Esophagus (tissue), 2 donors: ENCODE measurements at regions not wholly inside any gene's neighbourhood (a gene's known extent, or its start where the extent isn't known, plus 50 kb on each side); places are given as distances from the start of the nearest gene placed in this dataset.
"Not testable (repeated sequence)": the region's sequence is repeated elsewhere in the genome, so short reads cannot be mapped to it uniquely, and the experiment has no call there.

Source experiments
- H3K27ac ChIP-seq, 2 donors: one replicate each; pipeline ENCODE4 v1.5.1; 2013; ENCODE audit warnings: low read depth in 2 of 2, mild to moderate bottlenecking in 2 of 2, inconsistent platforms in 1 of 2, low read length in 1 of 2, moderate library complexity in 1 of 2
- H3K27me3 ChIP-seq, 2 donors: one replicate each; pipeline ENCODE4 v1.6.1; 2013; ENCODE audit warnings: low read length in 2 of 2, control low read depth in 1 of 2, mild to moderate bottlenecking in 1 of 2; ENCODE audit not compliant: insufficient read depth in 2 of 2, control insufficient read depth in 1 of 2
- H3K36me3 ChIP-seq, 2 donors: one replicate each; pipeline ENCODE4 v1.6.1; 2013; ENCODE audit warnings: low read length in 1 of 2; ENCODE audit not compliant: control insufficient read depth in 2 of 2, insufficient read depth in 2 of 2
- H3K4me1 ChIP-seq, 2 donors: one replicate each; pipeline ENCODE4 v1.6.1; 2013; ENCODE audit warnings: low read length in 1 of 2; ENCODE audit not compliant: control insufficient read depth in 2 of 2, insufficient read depth in 2 of 2
- H3K4me3 ChIP-seq, 2 donors: one replicate each; pipeline ENCODE4 v1.5.1; 2013; ENCODE audit warnings: low read length in 2 of 2, mild to moderate bottlenecking in 2 of 2, low read depth in 1 of 2, moderate library complexity in 1 of 2
- H3K9me3 ChIP-seq, 2 donors: one replicate each; pipeline ENCODE4 v1.6.1; 2013; ENCODE audit warnings: mild to moderate bottlenecking in 2 of 2, low read depth in 1 of 2, low read length in 1 of 2, moderate library complexity in 1 of 2; ENCODE audit not compliant: control insufficient read depth in 2 of 2, insufficient read depth in 1 of 2
- WGBS, 2 donors: extraction: QIAGEN DNeasy Blood & Tissue Kit; methylation state at CpG; one replicate each; pipeline ENCODE4 v1.1.7; 2013; 5-methylcytosine and 5-hydroxymethylcytosine counted together
- donor health status: healthy with polysubstance abuse.
- donor health status: Bipolar disorder and iron deficiency.

DNA sequence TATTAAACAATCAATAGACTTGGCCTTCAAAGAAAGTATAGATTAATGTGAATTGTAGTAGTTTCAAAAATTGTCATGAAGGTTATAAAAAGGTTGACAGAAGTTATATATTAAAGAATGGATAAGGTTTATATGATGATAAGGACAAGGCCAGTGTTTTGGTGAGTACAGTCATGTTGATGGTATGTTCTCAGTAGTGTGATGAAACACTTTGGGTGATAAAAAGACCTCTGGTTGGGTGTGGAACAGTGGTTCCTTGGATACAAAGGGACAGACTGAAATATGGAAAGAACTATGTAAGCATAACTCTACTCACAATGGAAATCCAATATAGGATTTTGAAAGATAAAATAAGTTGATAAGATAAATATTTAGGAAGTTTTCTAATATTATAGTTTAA, 866.3 kb downstream of the ANKRD7 start:
- Histone ChIP-seq H3K27ac (no peak overlapping the region), H3K4me1 (no peaks in the 10 kb centered on the region), H3K27me3 (no peaks in the 10 kb centered on the region), H3K4me3 (no peak overlapping the region), H3K36me3 (no peaks in the 10 kb centered on the region), H3K9me3 (peaks cover 0 to 2% of the 10 kb centered on the region in 2 donors)

DNA sequence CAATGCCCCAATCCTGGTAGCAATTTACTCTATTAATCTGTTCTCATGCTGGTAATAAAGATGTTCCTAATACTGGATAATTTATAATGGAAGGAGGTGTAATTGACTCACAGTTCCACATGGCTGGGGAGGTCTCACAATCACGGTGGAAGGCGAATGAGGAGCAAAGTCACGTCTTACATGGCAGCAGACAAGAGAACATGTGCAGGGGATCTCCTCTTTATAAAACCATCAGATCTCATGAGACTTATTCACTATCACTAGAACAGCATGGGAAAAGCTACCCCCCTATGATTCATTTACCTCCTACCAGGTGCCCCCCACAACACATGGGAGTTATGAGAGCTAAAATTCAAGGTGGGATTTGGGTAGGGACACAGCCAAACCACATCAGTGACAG, 872.2 kb downstream of the ANKRD7 start:
- Histone ChIP-seq H3K4me3 (no peak overlapping the region), H3K27ac (no peak overlapping the region), H3K4me1 (no peaks in the 10 kb centered on the region), H3K36me3 (no peaks in the 10 kb centered on the region), H3K27me3 (no peaks in the 10 kb centered on the region), H3K9me3 (peaks cover 0 to 4% of the 10 kb centered on the region in 2 donors)
- 94 to 96% methylated on average over 3 of the region's 3 CpGs for WGBS, 2 donors

DNA sequence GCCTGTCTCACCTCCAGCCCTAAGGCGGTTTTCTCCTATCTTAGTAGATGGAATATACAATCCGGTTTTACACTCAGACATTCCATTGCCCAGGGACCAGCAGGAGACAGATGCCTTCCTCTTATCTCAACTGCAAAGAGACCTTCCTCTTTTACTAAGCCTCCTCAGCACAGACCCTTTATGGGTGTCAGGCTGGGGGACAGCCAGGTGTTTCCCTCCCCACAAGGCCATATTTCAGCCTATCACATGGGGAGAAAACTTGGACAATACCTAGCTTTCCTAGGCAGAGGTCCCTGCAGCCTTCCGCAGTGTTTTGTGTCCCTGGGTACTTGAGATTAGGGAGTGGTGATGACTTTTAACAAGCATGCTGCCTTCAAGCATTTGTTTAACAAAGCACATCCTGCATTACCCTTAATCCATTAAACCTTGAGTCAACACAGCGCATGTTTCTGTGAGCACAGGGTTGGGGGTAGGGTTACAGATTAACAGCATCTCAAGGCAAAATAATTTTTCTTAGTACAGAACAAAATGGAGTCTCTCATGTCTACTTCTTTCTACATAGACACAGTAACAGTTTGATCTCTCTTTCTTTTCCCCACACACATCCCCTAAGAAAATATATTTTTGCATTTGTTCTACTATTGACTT, 876.2 kb downstream of the ANKRD7 start:
- not testable (repeated sequence) for H3K9me3 ChIP-seq, H3K27ac ChIP-seq, H3K27me3 ChIP-seq, H3K36me3 ChIP-seq, H3K4me1 ChIP-seq, H3K4me3 ChIP-seq
- 21 to 25% methylated on average over 4 of the region's 4 CpGs for WGBS, 2 donors

DNA sequence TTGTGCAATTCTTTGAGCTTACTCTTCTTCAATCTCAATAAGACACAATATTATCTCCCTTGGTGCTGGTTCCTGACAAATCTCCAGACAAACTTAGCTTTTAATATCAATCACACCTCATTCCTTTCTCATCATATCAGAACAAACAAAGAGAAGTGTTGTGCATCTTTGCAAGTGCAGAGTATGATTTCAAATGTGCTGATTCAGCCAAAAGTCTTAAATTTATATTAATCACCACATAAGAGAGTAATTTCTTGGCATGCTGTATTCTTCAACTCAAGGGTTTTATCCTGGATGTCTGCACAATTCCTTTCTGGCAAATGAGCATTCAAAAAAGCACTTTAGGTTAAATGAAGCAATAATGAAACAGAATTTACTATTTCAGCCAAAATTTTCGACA, 877.8 kb downstream of the ANKRD7 start:
- Histone ChIP-seq H3K9me3 (no peaks in the 10 kb centered on the region), H3K4me3 (no peak overlapping the region), H3K4me1 (no peaks in the 10 kb centered on the region), H3K27me3 (no peaks in the 10 kb centered on the region), H3K27ac (no peak overlapping the region), H3K36me3 (no peaks in the 10 kb centered on the region)
- WGBS, 2 donors = 54 to 79% methylated on average over 1 of the region's 1 CpG

DNA sequence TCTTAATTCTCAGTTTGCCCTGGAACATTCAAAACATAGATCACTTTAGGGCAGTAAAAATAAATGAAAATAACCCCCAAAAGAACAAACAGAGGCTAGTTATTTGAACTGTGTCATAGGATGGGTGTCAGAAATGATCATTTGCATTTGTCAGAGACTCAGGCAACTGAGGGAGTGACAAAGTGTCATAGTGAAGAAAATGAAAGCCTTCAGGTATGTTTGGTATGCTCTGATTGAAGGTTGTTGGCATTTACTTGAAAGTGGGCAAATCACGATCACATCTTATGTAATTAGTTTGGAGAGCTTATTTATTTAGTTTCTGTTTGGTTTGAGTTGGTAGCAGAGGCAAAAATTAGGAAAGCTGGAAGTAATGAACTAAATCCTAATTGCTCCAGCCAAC, 880.9 kb downstream of the ANKRD7 start:
- Histone ChIP-seq H3K9me3 (no peaks in the 10 kb centered on the region), H3K4me1 (no peaks in the 10 kb centered on the region), H3K4me3 (no peak overlapping the region), H3K36me3 (no peaks in the 10 kb centered on the region), H3K27ac (no peak overlapping the region), H3K27me3 (no peaks in the 10 kb centered on the region)
- 31 to 37% methylated on average over 1 of the region's 1 CpG for WGBS, 2 donors

DNA sequence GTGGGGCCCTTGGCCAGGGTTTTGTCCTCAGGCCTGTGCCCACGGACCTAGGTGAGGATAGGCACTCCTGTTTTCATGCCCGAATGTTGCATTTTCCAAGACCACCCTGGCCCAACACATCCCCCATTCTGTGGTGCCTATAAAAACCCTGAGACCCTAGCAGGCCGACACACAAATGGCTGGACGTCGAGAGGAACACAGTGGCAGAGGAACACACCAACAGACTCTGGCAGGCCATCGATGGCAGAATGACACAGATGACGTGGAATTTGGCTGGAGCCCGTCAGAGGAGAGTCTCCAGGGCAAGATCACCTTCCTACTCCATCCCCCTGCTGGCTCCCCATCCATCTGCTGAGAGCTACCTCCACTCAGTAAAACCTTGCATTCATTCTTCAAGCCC, 898.8 kb downstream of the ANKRD7 start:
- Histone ChIP-seq H3K27me3 (no peaks in the 10 kb centered on the region), H3K4me3 (no peak overlapping the region), H3K36me3 (no peaks in the 10 kb centered on the region), H3K27ac (no peak overlapping the region), H3K4me1 (no peaks in the 10 kb centered on the region), H3K9me3 (no peaks in the 10 kb centered on the region)
- 80 to 83% methylated on average over 8 of the region's 8 CpGs for WGBS, 2 donors

DNA sequence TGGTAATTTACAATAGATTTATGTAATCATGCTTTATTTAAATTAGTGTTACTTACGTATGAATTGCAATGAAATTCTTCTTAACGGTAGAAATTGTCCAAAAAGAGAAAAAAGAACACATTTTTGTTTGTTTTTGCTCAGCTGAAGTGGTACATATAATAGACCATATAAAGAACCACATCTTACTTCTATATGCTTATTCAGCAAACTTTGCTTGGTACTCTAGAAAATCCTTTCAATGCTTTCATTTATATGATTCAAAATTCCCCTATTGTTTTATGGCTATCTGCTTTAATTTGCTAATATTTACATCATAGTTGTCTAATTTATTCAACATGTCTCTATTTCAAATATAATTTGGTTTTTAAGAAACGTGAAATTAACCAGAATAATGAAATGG, 903.2 kb downstream of the ANKRD7 start:
- Histone ChIP-seq H3K4me3 (no peak overlapping the region), H3K27ac (no peak overlapping the region), H3K9me3 (no peaks in the 10 kb centered on the region), H3K27me3 (no peaks in the 10 kb centered on the region), H3K4me1 (no peaks in the 10 kb centered on the region), H3K36me3 (no peaks in the 10 kb centered on the region)
- 64 to 68% methylated on average over 3 of the region's 3 CpGs for whole genome bisulfite sequencing, 2 donors

DNA sequence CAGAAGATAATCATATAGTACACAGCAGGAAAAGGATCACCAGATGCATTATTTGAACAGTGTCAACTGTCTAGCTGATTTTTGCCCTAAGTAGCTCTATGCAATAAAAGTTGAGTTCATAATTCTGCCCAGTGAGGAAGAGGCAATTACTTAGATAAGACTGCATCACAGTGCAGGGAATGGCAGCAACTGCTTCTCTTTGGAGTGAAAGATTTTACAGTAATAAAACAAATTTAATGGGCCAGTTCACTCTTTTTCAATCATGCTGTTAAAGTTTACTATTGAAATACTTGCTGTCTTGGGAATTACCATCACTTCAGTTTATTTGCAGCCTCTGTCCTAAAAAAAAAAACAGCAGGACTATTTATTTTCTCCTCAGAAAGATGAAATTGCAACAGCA, 907.9 kb downstream of the ANKRD7 start:
- no peak overlapping the region for H3K27ac ChIP-seq
- no peaks in the 10 kb centered on the region for H3K4me1 ChIP-seq
- H3K9me3 ChIP-seq = no peaks in the 10 kb centered on the region
- H3K36me3 ChIP-seq = no peaks in the 10 kb centered on the region
- H3K4me3 ChIP-seq = no peak overlapping the region
- H3K27me3 ChIP-seq = no peaks in the 10 kb centered on the region

DNA sequence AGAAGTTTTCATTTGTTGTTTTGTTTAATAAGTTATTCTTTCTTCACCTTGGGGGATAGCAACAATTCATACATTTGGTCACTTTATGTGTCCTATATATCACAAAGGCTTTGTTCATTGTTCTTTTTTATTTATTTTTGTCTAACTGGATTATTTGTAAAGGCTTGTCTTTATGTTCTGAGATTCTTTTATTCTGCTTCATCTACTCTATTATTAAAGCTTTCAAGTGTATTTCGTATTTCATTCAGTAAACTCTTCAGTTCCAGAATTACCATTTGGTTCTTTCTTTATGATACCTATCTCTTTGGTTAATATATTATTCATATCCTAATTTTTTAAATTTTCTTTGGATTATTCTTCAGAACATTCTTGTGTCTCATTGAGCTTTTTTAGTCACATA, 942.9 kb downstream of the ANKRD7 start:
- WGBS, 2 donors = 69 to 84% methylated on average over 1 of the region's 1 CpG
- Histone ChIP-seq H3K4me1 (no peaks in the 10 kb centered on the region), H3K27me3 (no peaks in the 10 kb centered on the region), H3K9me3 (peaks cover 0 to 4% of the 10 kb centered on the region in 2 donors), H3K27ac (no peak overlapping the region), H3K36me3 (no peaks in the 10 kb centered on the region), H3K4me3 (no peak overlapping the region)

DNA sequence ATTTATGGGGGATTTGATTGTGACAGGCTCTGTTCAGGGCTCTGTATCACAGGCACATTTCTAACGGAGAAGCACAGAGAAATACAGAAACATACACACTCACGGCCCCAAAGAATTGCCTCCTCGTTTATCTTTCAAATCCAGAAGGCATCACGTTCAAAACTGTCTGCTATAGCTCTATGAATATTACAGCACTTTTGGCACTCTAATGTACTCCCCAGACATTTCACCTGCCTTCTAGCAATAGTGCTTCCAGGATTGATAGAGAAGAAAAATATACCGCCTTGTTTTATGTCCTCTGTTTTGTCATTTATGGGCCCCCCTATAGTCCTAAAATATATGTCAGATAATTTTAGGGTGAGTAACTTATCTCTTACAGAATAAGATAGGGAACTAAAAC, 947.5 kb downstream of the ANKRD7 start:
- no peaks in the 10 kb centered on the region for H3K4me1 ChIP-seq
- peaks cover 0 to 4% of the 10 kb centered on the region in 2 donors for H3K9me3 ChIP-seq
- no peaks in the 10 kb centered on the region for H3K27me3 ChIP-seq
- WGBS, 2 donors = 70 to 81% methylated on average over 5 of the region's 5 CpGs
- H3K27ac ChIP-seq = no peak overlapping the region
- no peak overlapping the region for H3K4me3 ChIP-seq
- H3K36me3 ChIP-seq = no peaks in the 10 kb centered on the region
